ENCODE measurements at regions not wholly inside any gene's neighbourhood (a gene's known extent, or its start where the extent isn't known, plus 50 kb on each side); places are given as distances from the start of the nearest gene placed in this dataset.
"Not testable (repeated sequence)": the region's sequence is repeated elsewhere in the genome, so short reads cannot be mapped to it uniquely, and the experiment has no call there.

- intact Hi-C loops (cut with micrococcal nuclease): no loop called here
- ATAC-seq: no peak
- no peak for DNase-seq
These were observed 278.1 kb downstream of the CYRIA start for GRCh38 chr2:16387461-16387984.

GRCh38 chr2:16386431-16386830 lies 279.2 kb downstream of the CYRIA start:
- ATAC-seq (peak; percentile 88), DNase-seq (peak; percentile 37)

GRCh38 chr2:16386031-16386430 lies 279.6 kb downstream of the CYRIA start:
- ATAC-seq (no peak), DNase-seq (no peak)
- intact Hi-C loops (cut with micrococcal nuclease): no loop called here

More at GRCh38 chr2:16386431-16386830, 279.2 kb downstream of the CYRIA start:
- intact Hi-C loops (cut with micrococcal nuclease): no loop called here

DNA sequence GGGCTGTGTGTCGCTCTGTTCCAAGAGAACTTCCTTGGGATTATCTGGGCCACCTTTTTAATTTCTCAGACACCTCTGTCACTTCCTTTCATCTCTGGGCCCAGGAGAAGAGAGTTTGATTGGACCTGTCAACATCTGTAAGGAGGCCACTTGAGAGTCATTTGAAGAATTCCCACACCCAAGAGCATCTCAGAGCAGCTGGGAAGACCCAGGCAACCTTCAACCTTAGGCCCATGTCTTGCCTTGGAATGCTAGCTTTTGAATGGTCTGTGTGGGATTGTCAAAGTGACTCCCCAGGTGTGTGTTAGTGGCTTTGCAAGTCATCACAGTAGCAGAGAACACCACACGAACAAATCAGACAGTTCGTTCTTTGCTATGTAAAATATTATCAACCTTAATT lies 280.3 kb downstream of the CYRIA start:
- ATAC-seq (no peak), DNase-seq (no peak)
- intact Hi-C loops (cut with micrococcal nuclease): no loop called here

- intact Hi-C loops (cut with micrococcal nuclease): no loop called here
- ATAC-seq (no peak), DNase-seq (no peak)
These were observed 282.2 kb downstream of the CYRIA start for GRCh38 chr2:16383411-16383810.

DNA sequence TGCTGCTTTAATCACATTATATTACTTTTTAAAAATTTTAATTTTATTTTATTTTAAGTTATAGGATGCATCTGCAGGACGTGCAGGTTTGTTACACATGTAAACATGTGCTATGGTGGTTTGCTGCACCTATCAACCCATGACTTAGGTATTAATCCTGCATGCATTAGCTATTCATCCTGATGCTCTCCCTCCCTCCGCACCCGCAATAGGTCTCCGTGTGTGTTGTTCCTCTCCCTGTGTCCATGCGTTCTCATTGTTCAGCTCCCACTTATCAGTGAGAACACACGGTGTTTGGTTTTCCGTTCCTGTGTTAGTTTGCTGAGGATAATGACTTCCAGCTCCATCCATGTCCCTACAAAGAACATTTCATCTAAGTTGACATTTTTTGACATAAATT lies 283.2 kb downstream of the CYRIA start:
- DNase-seq (no peak), ATAC-seq (no peak)
- intact Hi-C loops (cut with micrococcal nuclease): no loop called here

GRCh38 chr2:16381511-16381910 lies 284.1 kb downstream of the CYRIA start:
- intact Hi-C loops (cut with micrococcal nuclease): no loop called here
- DNase-seq (no peak), ATAC-seq (no peak)

- intact Hi-C loops (cut with micrococcal nuclease); ATAC-seq; DNase-seq: not testable (repeated sequence)
These were observed 285.7 kb downstream of the CYRIA start for GRCh38 chr2:16379901-16380300.

GRCh38 chr2:16379061-16379460 lies 286.6 kb downstream of the CYRIA start:
- DNase-seq; intact Hi-C loops (cut with micrococcal nuclease); ATAC-seq: not testable (repeated sequence)

GRCh38 chr2:16378031-16378430 lies 287.6 kb downstream of the CYRIA start:
- DNase-seq: no peak
- intact Hi-C loops (cut with micrococcal nuclease): no loop called here
- no peak for ATAC-seq

DNA sequence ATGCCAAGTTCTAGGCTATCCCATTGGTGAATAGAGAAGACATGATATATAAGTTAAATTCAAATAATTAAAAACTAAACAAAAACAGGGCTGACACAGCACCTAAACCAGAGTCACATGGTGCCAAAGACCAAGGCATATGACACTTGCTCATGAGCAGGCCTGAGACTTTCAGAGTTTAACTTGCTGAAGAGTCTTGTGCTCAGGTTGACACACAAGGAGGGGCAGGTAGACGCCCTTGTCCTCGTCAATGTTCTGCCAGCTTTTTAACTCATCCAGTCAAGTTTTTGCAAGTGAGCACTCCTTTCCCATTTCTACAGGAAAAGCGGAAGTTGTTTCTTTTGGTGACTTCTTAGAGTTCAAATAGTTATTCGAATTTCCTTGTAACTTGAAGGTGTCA lies 289.7 kb downstream of the CYRIA start:
- intact Hi-C loops (cut with micrococcal nuclease): no loop called here
- no peak for ATAC-seq
- no peak for DNase-seq

- intact Hi-C loops (cut with micrococcal nuclease): no loop called here
These were observed 290.3 kb downstream of the CYRIA start for GRCh38 chr2:16375351-16375750.

GRCh38 chr2:16374671-16375070 lies 291.0 kb downstream of the CYRIA start:
- ATAC-seq: no peak
- intact Hi-C loops (cut with micrococcal nuclease): no loop called here
- DNase-seq: no peak

More at GRCh38 chr2:16375351-16375750, 290.3 kb downstream of the CYRIA start:
- no peak for ATAC-seq
- DNase-seq: no peak

DNA sequence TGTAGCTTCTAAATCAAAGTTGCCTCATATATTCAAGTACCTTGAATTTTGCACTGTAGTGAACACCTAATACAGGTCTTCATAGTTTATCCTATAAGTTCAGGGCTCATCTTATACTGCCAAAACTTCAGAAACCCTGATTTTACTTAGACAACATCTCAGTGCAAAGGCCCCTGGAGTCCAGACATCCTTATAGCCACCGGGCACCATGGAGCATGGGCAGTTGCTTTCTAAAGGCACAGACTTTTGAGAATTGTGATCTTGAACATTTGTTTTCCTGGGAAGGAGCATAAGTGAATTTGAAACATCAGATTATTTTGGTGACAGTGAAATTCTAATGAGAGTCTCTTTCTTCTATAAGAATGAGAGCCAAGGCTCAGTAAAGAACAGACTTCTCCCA lies 292.3 kb downstream of the CYRIA start:
- ATAC-seq (no peak), DNase-seq (no peak)
- intact Hi-C loops (cut with micrococcal nuclease): no loop called here

- no peak for ATAC-seq
- no peak for DNase-seq
- intact Hi-C loops (cut with micrococcal nuclease): no loop called here
These were observed 293.9 kb downstream of the CYRIA start for GRCh38 chr2:16371751-16372150.

- ATAC-seq: no peak
- no peak for DNase-seq
- intact Hi-C loops (cut with micrococcal nuclease): no loop called here
These were observed 296.7 kb downstream of the CYRIA start for GRCh38 chr2:16368951-16369350.

GRCh38 chr2:16368328-16368727 lies 297.3 kb downstream of the CYRIA start:
- ATAC-seq: no peak
- DNase-seq: no peak
- intact Hi-C loops (cut with micrococcal nuclease): no loop called here

GRCh38 chr2:16365366-16365765 lies 300.3 kb downstream of the CYRIA start:
- no peak for DNase-seq
- intact Hi-C loops (cut with micrococcal nuclease): no loop called here
- ATAC-seq: no peak

GRCh38 chr2:16363581-16363980 lies 302.1 kb downstream of the CYRIA start:
- intact Hi-C loops (cut with micrococcal nuclease): no loop called here
- no peak for ATAC-seq
- DNase-seq: no peak

- ATAC-seq (no peak), DNase-seq (no peak)
- intact Hi-C loops (cut with micrococcal nuclease): no loop called here
These were observed 303.0 kb downstream of the CYRIA start for GRCh38 chr2:16362611-16363010.

- DNase-seq (no peak), ATAC-seq (no peak)
- intact Hi-C loops (cut with micrococcal nuclease): no loop called here
These were observed 304.2 kb downstream of the CYRIA start for GRCh38 chr2:16361261-16361995.
